Naive thymus-derived CD4-positive, alpha-beta T cell (primary cell): ENCODE measurements at regions not wholly inside any gene's neighbourhood (a gene's known extent, or its start where the extent isn't known, plus 50 kb on each side); places are given as distances from the start of the nearest gene placed in this dataset.
A peak's percentile ranks its signal among the peaks of the same experiment; 100 is the strongest.
"Not testable (repeated sequence)": the region's sequence is repeated elsewhere in the genome, so short reads cannot be mapped to it uniquely, and the experiment has no call there.

ENCODE experiments used
- ATAC-seq: fragments of 150-1000 bp; cut with Tn5 transposase; 2 replicates; pipeline ENCODE4 v1.10.0; 2021; ENCODE audit warnings: mild to moderate bottlenecking, moderate library complexity
- CTCF ChIA-PET: fragments of 350-600 bp; sonication (Branson Sonifier 250); formaldehyde crosslinking; loops from one replicate; lab custom pipeline; 2021; ENCODE audit warnings: antibody characterized with exemption; lab: Charles Lee
- POLR2A ChIA-PET: fragments of 350-600 bp; sonication (Branson Sonifier 250); formaldehyde crosslinking; loops from one replicate; lab custom pipeline; 2021; ENCODE audit warnings: antibody characterized with exemption, inconsistent platforms; lab: Charles Lee
- DNase-seq, 9 donors: peaks; one replicate each; pipeline versions ENCODE4 v3.0.0 to v3.0.0-alpha.2; 2020 to 2022; ENCODE audit warnings: mixed read lengths in 1 of 9
- H3K27ac ChIP-seq: one replicate; pipeline ENCODE4 v1.7.0; 2013; ENCODE audit warnings: mild to moderate bottlenecking, low read depth, low read length, moderate library complexity
- H3K27me3 ChIP-seq, 2 donors: one replicate each; pipeline ENCODE4 v1.7.0; 2013; ENCODE audit warnings: low read length in 2 of 2, mild to moderate bottlenecking in 2 of 2, moderate library complexity in 2 of 2; ENCODE audit not compliant: control insufficient read depth in 2 of 2, insufficient read depth in 2 of 2
- H3K36me3 ChIP-seq, 3 experiments: 1 replicate in 2 of 3; 2 replicates in 1 of 3; pipeline ENCODE4 v1.7.0; 2013; ENCODE audit warnings: low read length in 3 of 3, mild to moderate bottlenecking in 3 of 3, moderate library complexity in 1 of 3; ENCODE audit not compliant: insufficient read depth in 3 of 3, control insufficient read depth in 2 of 3
- H3K4me1 ChIP-seq, 2 donors: one replicate each; pipeline ENCODE4 v1.7.0; 2013; ENCODE audit warnings: low read length in 2 of 2, mild to moderate bottlenecking in 2 of 2, moderate library complexity in 1 of 2; ENCODE audit not compliant: control insufficient read depth in 2 of 2, insufficient read depth in 2 of 2
- H3K4me3 ChIP-seq: 2 replicates; pipeline ENCODE4 v1.7.0; 2013; ENCODE audit warnings: mild to moderate bottlenecking, low read length
- H3K9me3 ChIP-seq, 3 experiments: 1 replicate in 2 of 3; 2 replicates in 1 of 3; pipeline ENCODE4 v1.7.0; 2013; ENCODE audit warnings: low read length in 3 of 3; ENCODE audit not compliant: control insufficient read depth in 2 of 3
- H3K27ac Mint-ChIP-seq, 9 donors: one replicate each; pipeline ENCODE4 v1.8.0; 2020 to 2022; ENCODE audit warnings: mixed read lengths in 9 of 9, mild to moderate bottlenecking in 8 of 9, moderate library complexity in 5 of 9, inconsistent platforms in 2 of 9
- H3K27me3 Mint-ChIP-seq, 5 donors: one replicate each; pipeline ENCODE4 v1.8.0; 2021 to 2022; ENCODE audit warnings: mixed read lengths in 5 of 5, mild to moderate bottlenecking in 1 of 5
- H3K36me3 Mint-ChIP-seq, 5 donors: one replicate each; pipeline ENCODE4 v1.8.0; 2020 to 2022; ENCODE audit warnings: mixed read lengths in 5 of 5, mild to moderate bottlenecking in 3 of 5, inconsistent platforms in 1 of 5
- H3K4me1 Mint-ChIP-seq, 7 donors: one replicate each; pipeline ENCODE4 v1.8.0; 2020 to 2022; ENCODE audit warnings: mixed read lengths in 7 of 7, mild to moderate bottlenecking in 3 of 7, inconsistent platforms in 1 of 7
- H3K4me3 Mint-ChIP-seq, 10 donors: one replicate each; pipeline ENCODE4 v1.8.0; 2020 to 2022; ENCODE audit warnings: mild to moderate bottlenecking in 10 of 10, mixed read lengths in 10 of 10, moderate library complexity in 6 of 10, inconsistent platforms in 2 of 10
- H3K9me3 Mint-ChIP-seq, 11 donors: one replicate each; pipeline ENCODE4 v1.8.0; 2020 to 2022; ENCODE audit warnings: mixed read lengths in 11 of 11, mild to moderate bottlenecking in 4 of 11, inconsistent platforms in 1 of 11, moderate library complexity in 1 of 11
- intact Hi-C, 2 donors: fragments of 100-400 bp; cut with micrococcal nuclease; formaldehyde crosslinking; loops; one replicate each; pipeline ENCODE4 v1.15.1; 2023

DNA sequence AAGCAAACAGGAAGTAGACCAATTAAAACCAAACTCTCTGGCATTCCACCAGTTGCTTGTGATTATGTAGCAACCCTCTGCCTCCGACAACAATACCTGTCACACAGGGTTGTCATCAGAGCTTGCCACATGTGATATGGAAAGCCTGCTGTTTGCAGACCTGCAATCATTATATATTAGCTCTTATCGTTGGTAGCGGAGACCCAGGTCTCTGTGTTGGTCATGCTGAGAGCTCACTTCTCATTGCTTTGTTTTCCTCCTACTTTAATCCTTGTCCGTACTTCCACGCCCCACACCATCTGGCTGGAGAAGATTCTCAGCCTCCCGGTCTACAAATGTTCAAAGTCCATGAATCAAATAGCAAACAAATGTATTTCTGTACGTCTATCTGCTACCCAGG, 4225.6 kb upstream of the OR11H1 start:
- H3K9me3 ChIP-seq, H3K4me3 Mint-ChIP-seq, H3K27me3 ChIP-seq, H3K4me3 ChIP-seq, intact Hi-C loops, H3K27me3 Mint-ChIP-seq, ATAC-seq, CTCF ChIA-PET, H3K4me1 Mint-ChIP-seq, POLR2A ChIA-PET, H3K36me3 Mint-ChIP-seq, H3K4me1 ChIP-seq, DNase-seq, H3K36me3 ChIP-seq, H3K27ac Mint-ChIP-seq, H3K27ac ChIP-seq: not testable (repeated sequence)
- peaks cover 22 to 87% (median 58%) of the 10 kb centered on the region in 11 donors for H3K9me3 Mint-ChIP-seq

GRCh38 chr22:11302904-11303303, 4225.1 kb upstream of the OR11H1 start:
- H3K27ac Mint-ChIP-seq, H3K4me3 ChIP-seq, ATAC-seq, H3K36me3 ChIP-seq, H3K4me1 Mint-ChIP-seq, H3K36me3 Mint-ChIP-seq, H3K4me1 ChIP-seq, POLR2A ChIA-PET, H3K27me3 ChIP-seq, H3K4me3 Mint-ChIP-seq, CTCF ChIA-PET, H3K27ac ChIP-seq, H3K27me3 Mint-ChIP-seq, H3K9me3 ChIP-seq, DNase-seq, intact Hi-C loops: not testable (repeated sequence)
- peaks cover 26 to 87% (median 60%) of the 10 kb centered on the region in 11 donors for H3K9me3 Mint-ChIP-seq

- H3K27me3 ChIP-seq, H3K36me3 ChIP-seq, DNase-seq, ATAC-seq, H3K4me1 ChIP-seq, CTCF ChIA-PET, H3K4me3 ChIP-seq, H3K27ac Mint-ChIP-seq, H3K4me3 Mint-ChIP-seq, H3K4me1 Mint-ChIP-seq, H3K27me3 Mint-ChIP-seq, H3K27ac ChIP-seq, intact Hi-C loops, POLR2A ChIA-PET, H3K36me3 Mint-ChIP-seq: not testable (repeated sequence)
- peaks cover 0 to 18% (median 0%) of the 10 kb centered on the region in 3 experiments for H3K9me3 ChIP-seq
- peaks cover 28 to 84% (median 46%) of the 10 kb centered on the region in 11 donors for H3K9me3 Mint-ChIP-seq
These were observed 4222.8 kb upstream of the OR11H1 start for GRCh38 chr22:11305179-11305578.

DNA sequence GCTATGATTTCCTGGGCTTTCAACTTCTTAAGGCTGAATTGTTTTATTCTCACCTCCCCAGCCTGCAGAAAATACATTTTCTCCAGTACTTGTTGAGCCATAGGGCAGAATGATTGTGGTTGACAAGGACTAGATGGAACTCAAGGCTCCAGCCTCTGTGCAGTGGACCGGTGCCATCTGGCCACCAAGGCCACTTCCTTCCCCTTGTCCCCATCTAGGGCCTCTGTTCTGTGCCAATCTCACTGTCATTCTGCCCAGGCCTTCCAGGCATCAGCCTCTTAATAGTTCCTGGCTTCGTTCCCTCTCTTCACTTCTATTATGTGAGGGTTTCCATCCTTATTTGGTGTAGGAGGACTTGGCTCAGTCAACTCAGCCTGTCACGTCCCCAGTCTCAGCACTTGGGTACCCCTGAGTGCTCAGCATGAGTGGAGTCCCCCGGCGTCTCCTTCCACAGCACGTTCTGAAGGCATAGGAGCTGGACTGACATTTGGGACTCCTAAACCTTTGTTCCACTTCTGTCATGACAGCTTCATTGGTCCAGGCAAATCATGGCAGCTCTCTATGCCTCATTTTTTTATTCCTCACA, 4221.0 kb upstream of the OR11H1 start:
- H3K27ac Mint-ChIP-seq, H3K4me3 ChIP-seq, H3K4me3 Mint-ChIP-seq, POLR2A ChIA-PET, ATAC-seq, intact Hi-C loops, CTCF ChIA-PET, DNase-seq, H3K36me3 ChIP-seq, H3K36me3 Mint-ChIP-seq, H3K27me3 ChIP-seq, H3K4me1 Mint-ChIP-seq, H3K4me1 ChIP-seq, H3K27me3 Mint-ChIP-seq, H3K27ac ChIP-seq: not testable (repeated sequence)
- H3K9me3 ChIP-seq = peaks cover 0 to 18% (median 0%) of the 10 kb centered on the region in 3 experiments
- H3K9me3 Mint-ChIP-seq = peaks cover 32 to 88% (median 47%) of the 10 kb centered on the region in 11 donors

GRCh38 chr22:11307998-11308397, 4220.0 kb upstream of the OR11H1 start:
- ATAC-seq (no peak), DNase-seq (no peak)
- Mint-ChIP-seq H3K4me3 (no peak overlapping the region), H3K27me3 (no peaks in the 10 kb centered on the region), H3K9me3 (peaks cover 31 to 81% (median 44%) of the 10 kb centered on the region in 11 donors), H3K4me1 (no peaks in the 10 kb centered on the region), H3K36me3 (peaks cover 0 to 6% (median 4%) of the 10 kb centered on the region in 5 donors), H3K27ac (no peak overlapping the region)
- H3K27me3 ChIP-seq = no peaks in the 10 kb centered on the region
- no peaks in the 10 kb centered on the region for H3K4me1 ChIP-seq
- H3K9me3 ChIP-seq = peaks cover 0 to 18% (median 0%) of the 10 kb centered on the region in 3 experiments
- intact Hi-C loops = no loop called here
- ChIA-PET CTCF (no interaction called here), POLR2A (no interaction called here)
- H3K27ac ChIP-seq = no peak overlapping the region
- H3K4me3 ChIP-seq = no peak overlapping the region
- H3K36me3 ChIP-seq = no peaks in the 10 kb centered on the region

DNA sequence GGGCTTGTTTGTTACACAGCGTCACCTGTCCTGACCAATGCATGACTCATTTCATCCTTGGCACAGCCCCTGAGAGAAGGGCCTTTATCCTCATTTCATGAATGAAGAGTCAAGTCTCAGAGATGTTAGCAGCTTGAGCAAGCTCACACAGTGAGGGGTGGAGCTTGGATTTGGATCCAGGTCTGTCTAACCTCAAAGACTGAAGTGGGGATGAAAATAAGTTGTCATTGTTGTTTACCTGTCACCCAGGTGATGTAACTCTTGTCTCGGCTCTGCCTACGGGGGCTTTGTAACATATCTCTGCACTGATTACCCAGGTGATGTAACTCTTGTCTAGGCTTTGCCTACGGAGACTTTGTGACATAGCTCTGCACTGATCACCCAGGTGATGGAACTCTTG, 4218.2 kb upstream of the OR11H1 start:
- H3K27ac Mint-ChIP-seq, CTCF ChIA-PET, H3K4me1 Mint-ChIP-seq, H3K36me3 ChIP-seq, ATAC-seq, intact Hi-C loops, H3K36me3 Mint-ChIP-seq, H3K4me1 ChIP-seq, H3K27me3 Mint-ChIP-seq, H3K4me3 ChIP-seq, H3K27ac ChIP-seq, H3K4me3 Mint-ChIP-seq, DNase-seq, POLR2A ChIA-PET, H3K27me3 ChIP-seq: not testable (repeated sequence)
- peaks cover 0 to 18% (median 0%) of the 10 kb centered on the region in 3 experiments for H3K9me3 ChIP-seq
- peaks cover 30 to 77% (median 38%) of the 10 kb centered on the region in 11 donors for H3K9me3 Mint-ChIP-seq

DNA sequence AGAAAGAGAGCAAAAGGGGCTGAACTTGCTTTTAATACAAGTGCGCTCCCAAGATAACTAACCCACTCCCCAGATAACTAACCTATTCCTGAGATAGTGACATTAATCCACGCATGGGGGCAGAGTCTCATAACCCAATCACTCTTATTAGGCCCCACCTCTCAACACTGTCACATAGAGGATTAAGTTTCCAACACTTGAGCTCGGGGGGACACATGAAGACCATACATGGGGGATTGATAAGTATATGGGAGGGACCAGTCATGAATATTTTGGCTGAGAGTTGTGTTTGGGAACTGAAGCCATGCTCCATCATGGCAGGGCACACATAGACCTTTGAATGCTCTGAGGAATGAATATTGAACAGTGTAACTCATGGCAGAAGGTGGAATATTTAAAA, 4217.3 kb upstream of the OR11H1 start:
- ATAC-seq, CTCF ChIA-PET, H3K27me3 Mint-ChIP-seq, H3K27ac ChIP-seq, H3K4me1 Mint-ChIP-seq, POLR2A ChIA-PET, H3K27me3 ChIP-seq, intact Hi-C loops, H3K36me3 ChIP-seq, DNase-seq, H3K4me3 ChIP-seq, H3K36me3 Mint-ChIP-seq, H3K4me1 ChIP-seq, H3K27ac Mint-ChIP-seq: not testable (repeated sequence)
- Mint-ChIP-seq H3K4me3 (peak overlapping the region in 1 of 10 donors; percentile 1), H3K9me3 (peaks cover 22 to 75% (median 37%) of the 10 kb centered on the region in 11 donors)
- peaks cover 0 to 18% (median 0%) of the 10 kb centered on the region in 3 experiments for H3K9me3 ChIP-seq
